SU-DHL-6 (cell line): ENCODE measurements at regions not wholly inside any gene's neighbourhood (a gene's known extent, or its start where the extent isn't known, plus 50 kb on each side); places are given as distances from the start of the nearest gene placed in this dataset.

ENCODE experiments used
- H2AFZ ChIP-seq: fragments of 200-600 bp; sonication (generic); 2 replicates; pipeline ENCODE4 v1.6.1; 2014; ENCODE audit warnings: low read depth, mild to moderate bottlenecking, moderate library complexity, mixed read lengths, antibody characterized with exemption, low read length; ENCODE audit not compliant: severe bottlenecking
- H3F3A ChIP-seq: fragments of 200-600 bp; shearing (Covaris generic); 2 replicates; pipeline ENCODE4 v1.6.0; 2016; ENCODE audit warnings: antibody characterized with exemption, mild to moderate bottlenecking; ENCODE audit not compliant: insufficient read depth
- H3K27ac ChIP-seq: fragments of 200-600 bp; sonication (generic); 2 replicates; pipeline ENCODE4 v1.5.1; 2016; ENCODE audit warnings: low read depth, mild to moderate bottlenecking, low read length, moderate library complexity, mixed read lengths
- H3K27me3 ChIP-seq: fragments of 200-600 bp; sonication (generic), shearing (Covaris generic); 2 replicates; pipeline ENCODE4 v1.6.0; 2014; ENCODE audit warnings: mild to moderate bottlenecking, low read length
- H3K36me3 ChIP-seq: fragments of 200-600 bp; sonication (generic); 2 replicates; pipeline ENCODE4 v1.6.1; 2014; ENCODE audit warnings: mild to moderate bottlenecking, low read length, mixed read lengths
- H3K4me2 ChIP-seq: fragments of 300-600, 200-600 bp; shearing (Covaris generic), sonication (generic); 2 replicates; pipeline ENCODE4 v1.6.0; 2014; ENCODE audit warnings: low read length, low read depth, mild to moderate bottlenecking; ENCODE audit not compliant: poor library complexity, severe bottlenecking
- H3K4me3 ChIP-seq: fragments of 200-600 bp; sonication (generic); 2 replicates; pipeline ENCODE4 v1.5.1; 2014; ENCODE audit warnings: antibody characterized with exemption, low read length, mild to moderate bottlenecking, mixed read lengths; ENCODE audit not compliant: insufficient read depth, poor library complexity, severe bottlenecking
- H3K79me2 ChIP-seq: fragments of 200-600 bp; sonication (generic); 2 replicates; pipeline ENCODE4 v1.6.1; 2014; ENCODE audit warnings: mild to moderate bottlenecking, low read length, moderate library complexity; ENCODE audit not compliant: insufficient read depth
- H3K9ac ChIP-seq: fragments of 200-600 bp; sonication (generic); 2 replicates; pipeline ENCODE4 v1.7.0; 2014; ENCODE audit warnings: mild to moderate bottlenecking, low read length
- H3K9me2 ChIP-seq: fragments of 200-600 bp; sonication (generic); replicated peaks from 2 replicates; pipeline ENCODE4 v1.6.1; 2014; ENCODE audit warnings: low read length; ENCODE audit not compliant: insufficient read depth
- H3K9me3 ChIP-seq: fragments of 200-600 bp; sonication (generic); 2 replicates; pipeline ENCODE4 v1.6.1; 2014; ENCODE audit warnings: low read length, mixed read lengths; ENCODE audit not compliant: insufficient read depth
- H4K20me1 ChIP-seq: fragments of 200-600 bp; sonication (generic); 2 replicates; pipeline ENCODE4 v1.6.1; 2014; ENCODE audit warnings: low read depth, mild to moderate bottlenecking, antibody characterized with exemption, low read length, moderate library complexity, mixed read lengths
- CTCF ChIP-seq: fragments of 200-600 bp; sonication (generic); IDR thresholded peaks from one replicate; pipeline ENCODE4 v1.5.1; 2017; ENCODE audit warnings: antibody characterized with exemption, mild to moderate bottlenecking, low read length, moderate library complexity; ENCODE audit not compliant: insufficient read depth, poor library complexity, severe bottlenecking
- EZH2phosphoT487 ChIP-seq: fragments of 200-600 bp; sonication (generic), shearing (Covaris generic); conservative IDR thresholded peaks from 2 replicates; pipeline ENCODE4 v1.6.1; 2018; ENCODE audit warnings: mild to moderate bottlenecking, antibody characterized with exemption, low read length, moderate library complexity, mixed read lengths

GRCh38 chr1:70754701-70755100 is 292.9 kb downstream of the PTGER3 start:
- Histone ChIP-seq H3K4me2 (no peak overlapping the region), H3K9me3 (no peaks in the 10 kb centered on the region), H3K27ac (no peak overlapping the region), H3K9me2 (no peaks in the 10 kb centered on the region), H4K20me1 (no peaks in the 10 kb centered on the region), H3K4me3 (no peak overlapping the region), H3F3A (no peaks in the 10 kb centered on the region), H3K79me2 (no peaks in the 10 kb centered on the region), H3K36me3 (no peaks in the 10 kb centered on the region), H3K9ac (no peak overlapping the region), H2AFZ (no peak overlapping the region), H3K27me3 (no peaks in the 10 kb centered on the region)
- TF ChIP-seq EZH2phosphoT487 (no peak), CTCF (no peak)

DNA sequence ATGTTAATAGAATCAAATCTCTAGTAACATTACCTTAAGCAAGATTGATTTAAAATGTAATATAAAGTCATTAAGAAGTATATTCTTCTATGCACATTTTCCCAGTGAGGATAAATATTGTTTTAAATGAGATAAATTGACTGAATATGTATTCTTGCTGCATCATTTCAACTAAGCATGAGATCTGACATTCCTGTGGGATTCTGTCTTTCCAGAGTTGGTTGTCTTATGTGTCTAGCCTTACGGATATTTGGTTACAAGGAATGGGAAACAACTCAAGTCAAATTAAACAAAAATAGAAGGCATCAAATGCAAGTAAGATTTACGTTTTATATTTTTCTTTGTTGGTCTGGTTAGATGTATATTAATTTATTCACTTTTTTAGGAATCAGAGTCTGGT is 287.5 kb downstream of the PTGER3 start:
- Histone ChIP-seq H3K4me2 (no peak overlapping the region), H3K4me3 (no peak overlapping the region), H3K9me2 (no peaks in the 10 kb centered on the region), H4K20me1 (no peaks in the 10 kb centered on the region), H3F3A (no peaks in the 10 kb centered on the region), H3K36me3 (no peaks in the 10 kb centered on the region), H3K9me3 (no peaks in the 10 kb centered on the region), H3K27me3 (no peaks in the 10 kb centered on the region), H3K27ac (no peak overlapping the region), H3K79me2 (no peaks in the 10 kb centered on the region), H3K9ac (no peak overlapping the region), H2AFZ (no peak overlapping the region)
- TF ChIP-seq CTCF: no peak
- no peak for TF ChIP-seq EZH2phosphoT487

DNA sequence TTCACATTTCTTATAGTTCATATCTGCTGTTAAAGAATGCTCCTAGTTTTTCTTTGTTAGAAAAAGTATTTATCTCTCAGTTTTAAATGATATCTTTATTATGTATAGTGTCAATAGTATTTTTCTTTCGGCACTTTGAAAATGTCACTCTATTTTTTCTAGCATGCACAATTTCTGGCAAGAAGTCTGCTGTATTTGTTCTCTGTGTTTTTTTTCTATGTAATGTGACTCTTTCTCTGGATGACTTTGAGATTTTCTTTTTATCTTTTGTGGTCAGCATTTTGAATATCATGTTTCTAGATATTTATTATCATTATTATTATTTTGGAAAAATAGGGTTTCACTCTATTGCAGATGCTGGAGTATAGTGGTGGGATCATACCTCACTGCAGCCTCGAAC is 285.2 kb downstream of the PTGER3 start:
- H3K9me2 ChIP-seq: no peaks in the 10 kb centered on the region
- H3K36me3 ChIP-seq: no peaks in the 10 kb centered on the region
- no peaks in the 10 kb centered on the region for H4K20me1 ChIP-seq
- no peak overlapping the region for H3K27ac ChIP-seq
- H3K9ac ChIP-seq: no peak overlapping the region
- H3K4me2 ChIP-seq: no peak overlapping the region
- no peaks in the 10 kb centered on the region for H3K79me2 ChIP-seq
- TF ChIP-seq EZH2phosphoT487 (no peak), CTCF (no peak)
- H3F3A ChIP-seq: no peaks in the 10 kb centered on the region
- H2AFZ ChIP-seq: no peak overlapping the region
- no peaks in the 10 kb centered on the region for H3K9me3 ChIP-seq
- no peaks in the 10 kb centered on the region for H3K27me3 ChIP-seq
- no peak overlapping the region for H3K4me3 ChIP-seq

DNA sequence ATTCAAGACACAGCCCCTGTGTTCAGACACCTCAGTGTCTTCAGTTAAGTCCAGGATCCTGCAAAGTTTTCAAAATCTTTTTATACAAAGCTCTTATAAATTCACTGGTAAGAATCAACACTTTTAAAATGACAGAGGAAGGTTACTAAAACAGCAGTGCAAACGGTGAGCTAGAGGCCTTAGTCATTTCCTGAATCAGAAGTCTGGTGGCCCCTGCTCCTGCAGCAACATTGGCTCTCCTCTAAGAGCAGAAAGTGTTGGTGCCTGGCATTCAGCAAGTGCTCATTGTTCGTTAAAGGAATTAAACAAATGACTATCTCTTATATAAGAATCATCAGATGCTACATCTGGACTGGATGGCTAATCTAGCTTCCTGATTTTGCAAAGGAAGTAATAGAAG is 282.9 kb downstream of the PTGER3 start:
- Histone ChIP-seq H3K4me2 (no peak overlapping the region), H3K9ac (no peak overlapping the region), H3K9me2 (no peaks in the 10 kb centered on the region), H3K27ac (no peak overlapping the region), H3K27me3 (no peaks in the 10 kb centered on the region), H3K9me3 (no peaks in the 10 kb centered on the region), H2AFZ (no peak overlapping the region), H3F3A (no peaks in the 10 kb centered on the region), H3K4me3 (no peak overlapping the region), H3K36me3 (no peaks in the 10 kb centered on the region), H4K20me1 (no peaks in the 10 kb centered on the region), H3K79me2 (no peaks in the 10 kb centered on the region)
- TF ChIP-seq EZH2phosphoT487 (no peak), CTCF (no peak)
